Stimulated activated CD8-positive, alpha-beta memory T cell treated with anti-CD3 and anti-CD28 coated beads, Interleukin-7, amount 100 ng/mL, for 4 hours (primary cell): ENCODE measurements at regions not wholly inside any gene's neighbourhood (a gene's known extent, or its start where the extent isn't known, plus 50 kb on each side); places are given as distances from the start of the nearest gene placed in this dataset.
A peak's percentile ranks its signal among the peaks of the same experiment; 100 is the strongest.

Source experiments
- DNase-seq, 2 donors: peaks; one replicate each; pipeline ENCODE4 v3.0.0-alpha.2; 2020; ENCODE audit warnings: low read depth in 2 of 2

DNA sequence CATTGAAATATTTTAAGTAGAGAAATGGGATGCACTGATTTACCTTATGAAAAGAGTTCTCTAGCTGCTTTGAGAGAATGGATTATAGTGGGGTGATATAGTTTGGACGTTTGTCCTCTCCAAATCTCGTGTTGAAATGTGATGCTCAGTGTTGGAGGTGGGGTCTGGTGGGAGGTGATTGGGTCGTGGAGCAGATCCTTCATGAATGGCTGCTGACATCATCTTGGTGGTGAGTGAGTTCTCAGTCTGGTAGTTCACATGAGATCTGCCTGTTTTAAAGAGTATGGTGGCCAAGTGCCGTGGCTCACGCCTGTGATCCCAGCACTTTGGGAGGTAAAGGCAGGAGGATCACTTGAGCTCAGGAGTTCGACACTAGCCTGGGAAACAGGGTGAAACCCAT is 58.7 kb upstream of the SH3RF3 start:
- DNase-seq = no peak

DNA sequence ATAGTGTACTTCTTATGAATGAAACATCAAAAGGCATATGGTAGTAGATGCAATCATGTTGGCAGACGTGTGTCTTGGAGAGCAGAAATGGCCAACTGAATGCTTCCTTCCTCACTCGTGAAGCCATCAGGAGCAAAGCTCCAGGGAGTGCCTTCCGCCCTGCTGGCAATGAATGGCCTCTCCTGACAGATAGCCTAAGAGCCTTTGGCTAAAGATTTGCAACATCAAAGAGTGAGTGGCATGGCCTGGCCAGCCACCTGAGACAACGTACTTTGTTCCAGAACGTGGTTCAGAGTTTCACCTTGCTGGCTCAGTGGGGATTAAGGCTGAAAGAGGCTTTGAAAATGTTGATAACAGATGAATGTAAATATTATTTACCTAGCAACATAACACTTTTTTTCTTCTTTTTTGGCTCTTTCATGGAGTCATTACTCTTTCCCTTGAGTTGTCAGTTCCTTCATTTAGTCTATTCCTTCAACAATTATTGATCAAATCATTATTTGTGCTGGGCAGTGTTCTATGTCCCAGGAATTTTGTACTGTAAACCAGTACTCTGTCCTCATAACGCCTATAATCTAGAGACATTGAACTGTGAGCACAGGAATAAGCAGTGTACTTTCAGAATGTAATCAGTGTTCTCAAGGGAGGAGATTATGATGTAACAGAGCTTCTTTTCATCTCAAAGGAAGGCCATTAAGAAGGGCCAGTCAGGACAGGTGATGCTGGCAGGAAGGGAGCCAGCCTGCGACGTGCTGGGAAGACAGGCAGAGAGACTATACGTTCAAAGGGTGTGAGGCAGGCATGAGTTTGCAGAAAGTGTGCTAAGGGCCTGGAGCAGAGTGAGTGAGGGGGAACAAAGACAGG is 59.4 kb upstream of the SH3RF3 start:
- DNase-seq = no peak

- no peak for DNase-seq
Measured at GRCh38 chr2:109068811-109069210, 60.2 kb upstream of the SH3RF3 start.

GRCh38 chr2:109067631-109068125 is 61.3 kb upstream of the SH3RF3 start:
- DNase-seq = no peak

DNA sequence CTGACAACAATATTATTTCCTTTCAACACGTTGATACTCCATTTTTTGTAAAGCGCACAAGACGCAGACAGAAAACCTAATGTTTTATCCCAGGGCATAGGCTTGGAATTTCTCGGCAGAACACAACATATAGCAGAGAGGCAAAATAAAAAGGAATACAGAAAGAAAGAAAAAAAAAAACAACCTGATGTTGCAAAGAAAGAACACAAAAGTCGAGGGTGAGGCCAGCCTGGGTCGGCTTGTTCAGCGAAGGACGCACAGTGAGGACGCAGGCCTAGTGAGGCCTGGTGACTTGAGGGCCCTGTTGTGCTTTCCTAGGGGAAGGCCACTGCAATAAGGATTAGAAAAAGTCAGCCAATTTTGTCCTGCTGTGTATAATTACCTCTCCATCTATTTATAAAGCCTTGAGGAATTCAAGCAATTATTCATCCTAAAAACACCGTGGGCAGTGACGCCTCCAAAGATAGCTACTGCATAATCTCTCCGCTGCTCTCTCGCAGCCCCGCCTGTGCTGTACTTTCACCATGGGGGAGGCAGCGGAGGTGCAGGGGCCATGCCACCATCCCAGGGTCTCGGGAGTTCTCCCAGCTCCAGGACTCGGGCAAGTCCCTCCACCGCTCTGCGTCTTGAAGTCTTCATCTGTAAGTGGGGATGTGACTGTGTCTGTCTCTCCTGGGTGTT is 61.9 kb upstream of the SH3RF3 start:
- DNase-seq = no peak

DNA sequence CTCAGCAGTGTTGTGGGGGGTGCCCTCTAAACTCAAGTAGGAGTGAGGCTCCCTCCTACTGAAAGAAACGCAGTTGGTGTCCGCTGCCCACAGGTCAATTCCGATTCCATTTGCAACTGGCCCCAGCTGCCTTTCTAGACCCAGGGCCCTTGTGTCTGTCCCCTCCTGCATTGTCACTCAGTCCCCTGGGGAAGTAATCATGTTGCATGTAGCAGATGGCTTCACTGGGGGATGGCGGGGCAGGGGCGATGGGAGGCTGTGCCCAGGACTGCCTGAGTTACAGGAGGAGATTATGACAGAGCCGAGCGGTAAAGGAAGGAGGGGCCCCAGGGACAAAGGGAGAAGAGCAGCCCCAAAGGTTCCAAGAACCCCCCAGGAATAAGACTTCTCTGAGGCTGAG is 62.5 kb upstream of the SH3RF3 start:
- DNase-seq = no peak

DNA sequence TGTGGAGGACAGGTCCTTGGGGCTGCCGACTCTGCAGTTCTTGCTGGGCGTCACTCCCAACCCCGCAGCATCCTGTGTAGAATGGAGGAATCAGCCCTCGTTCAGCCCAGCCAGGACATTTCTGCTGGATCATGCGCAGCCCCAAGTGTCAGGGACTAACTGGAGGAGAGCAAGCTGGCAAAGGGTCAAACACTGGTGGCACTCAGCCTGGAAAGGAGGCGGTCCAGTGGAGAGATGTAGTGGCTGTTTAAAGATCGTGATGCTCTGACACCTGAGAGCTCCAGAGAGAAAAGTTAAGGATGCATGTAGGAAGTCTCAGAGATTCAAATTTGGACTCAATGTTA is 63.6 kb upstream of the SH3RF3 start:
- no peak for DNase-seq

GRCh38 chr2:109064660-109065390 is 64.2 kb upstream of the SH3RF3 start:
- no peak for DNase-seq

- no peak for DNase-seq
Measured at GRCh38 chr2:109062859-109063700, 65.9 kb upstream of the SH3RF3 start.

- no peak for DNase-seq
Measured at GRCh38 chr2:109062145-109062858, 66.7 kb upstream of the SH3RF3 start.

DNA sequence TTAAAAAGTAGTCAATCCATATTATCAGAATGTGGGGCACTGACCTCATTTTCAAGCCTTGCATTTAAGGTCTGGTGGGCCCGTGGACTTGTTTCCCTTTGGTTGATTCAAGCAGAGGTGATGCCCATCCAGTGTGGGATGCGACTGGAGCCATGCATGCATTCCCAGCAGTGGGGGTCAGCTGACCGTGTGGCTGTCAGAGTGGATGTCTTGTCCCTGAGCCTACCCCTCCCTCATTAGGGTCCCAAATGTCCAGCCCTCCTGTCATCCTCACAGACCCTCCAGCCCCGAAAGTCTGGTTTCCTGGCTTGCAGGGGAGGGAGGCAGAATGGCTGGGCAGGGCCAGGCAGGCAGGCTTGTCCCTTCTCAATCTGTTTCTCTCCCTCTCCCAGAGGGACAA is 67.3 kb upstream of the SH3RF3 start:
- DNase-seq = no peak

DNA sequence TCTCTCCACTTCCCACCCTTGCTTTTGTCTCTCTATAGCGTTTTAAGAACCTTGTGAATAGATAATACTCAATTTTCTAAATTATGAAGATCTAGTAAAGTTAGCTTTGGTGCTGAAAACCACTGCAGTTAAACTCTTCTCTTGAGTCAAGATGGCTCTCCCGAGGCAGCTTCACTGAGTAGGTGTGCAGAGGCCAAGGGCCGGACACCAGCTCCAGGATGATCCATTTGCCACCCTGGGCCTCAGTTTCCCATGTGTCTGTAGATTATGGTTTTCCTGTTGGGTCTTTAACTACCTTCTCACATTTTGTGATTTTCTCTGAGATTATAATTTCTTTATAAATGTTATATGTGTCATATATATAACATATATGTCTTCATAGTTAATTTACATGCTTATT is 68.5 kb upstream of the SH3RF3 start:
- DNase-seq = no peak

DNA sequence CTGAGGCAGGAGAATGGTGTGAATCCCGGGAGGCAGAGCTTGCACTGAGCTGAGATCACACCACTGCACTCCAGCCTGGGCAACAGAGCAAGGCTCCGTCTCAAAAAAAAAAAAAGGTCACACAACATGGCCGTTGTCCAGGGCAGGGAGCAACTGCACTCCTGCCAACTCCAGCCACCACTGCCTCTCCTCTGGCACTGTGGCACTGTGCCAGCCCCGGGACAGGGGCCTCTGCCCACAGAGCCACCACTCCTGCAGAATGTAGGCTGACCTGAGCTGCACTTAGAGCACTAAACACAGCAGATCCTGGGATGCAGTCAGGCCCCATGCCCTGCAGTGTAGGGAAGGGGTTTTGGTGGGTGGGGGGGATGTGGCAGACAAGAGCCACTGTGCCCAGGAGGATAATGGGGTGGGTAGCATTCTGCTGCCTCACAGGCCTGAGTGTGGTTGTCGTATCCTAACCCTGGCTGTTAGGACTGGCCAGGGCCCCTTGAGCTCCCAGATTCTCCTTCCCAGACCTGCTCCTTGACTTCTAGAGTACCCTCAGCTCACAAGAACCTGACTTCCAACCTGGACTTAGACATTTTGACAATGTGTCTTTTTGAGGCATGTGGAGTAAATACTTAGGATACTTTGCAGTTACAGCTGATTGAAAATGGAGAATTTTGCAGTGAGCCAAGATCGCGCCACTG is 69.4 kb upstream of the SH3RF3 start:
- no peak for DNase-seq

- DNase-seq = no peak
Measured at GRCh38 chr2:109058802-109059201, 69.8 kb upstream of the EDAR start.

- DNase-seq = no peak
Measured at GRCh38 chr2:109058191-109058632, 69.2 kb upstream of the EDAR start.

DNA sequence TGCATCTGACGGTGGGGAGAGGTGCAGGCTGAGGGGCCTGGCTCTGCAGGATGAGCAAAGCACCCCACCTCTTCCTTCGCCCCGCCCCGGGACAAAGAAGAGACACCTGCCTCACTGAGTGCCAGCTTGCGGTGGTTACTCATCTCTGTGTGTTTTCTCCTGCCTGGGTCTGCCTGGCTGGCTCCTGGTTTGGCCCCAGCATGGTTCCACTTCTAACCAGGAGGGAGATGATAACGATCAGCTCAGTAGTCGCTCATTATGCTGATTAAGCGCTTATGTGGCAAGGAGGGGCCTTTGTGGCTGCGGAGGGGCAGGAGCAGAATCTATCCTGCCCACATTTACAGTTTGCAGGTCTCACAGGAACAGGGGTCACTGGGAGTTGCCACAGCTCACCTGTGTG is 68.7 kb upstream of the EDAR start:
- DNase-seq = peak in 1 of 2 donors; percentile 19

GRCh38 chr2:109055435-109055834 is 66.4 kb upstream of the EDAR start:
- no peak for DNase-seq

DNA sequence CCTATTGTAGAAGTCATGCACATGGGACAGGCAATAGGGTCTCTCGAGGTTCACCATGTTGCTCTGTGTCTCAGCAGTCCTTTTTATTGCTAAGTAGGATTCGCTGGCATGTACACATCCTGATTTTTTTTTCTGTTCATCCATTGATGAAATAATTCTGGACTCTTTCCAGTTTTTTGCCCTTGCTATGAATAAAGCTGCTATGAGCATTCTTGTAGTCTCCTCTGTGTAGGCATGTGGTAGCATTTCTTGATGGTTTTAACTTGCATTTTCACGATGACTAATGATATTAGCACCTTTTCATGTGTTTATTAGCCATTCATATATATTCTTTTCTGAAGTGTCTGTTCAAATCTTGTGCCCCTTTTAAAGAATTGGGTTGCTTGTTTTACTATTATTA is 65.8 kb upstream of the EDAR start:
- no peak for DNase-seq

DNA sequence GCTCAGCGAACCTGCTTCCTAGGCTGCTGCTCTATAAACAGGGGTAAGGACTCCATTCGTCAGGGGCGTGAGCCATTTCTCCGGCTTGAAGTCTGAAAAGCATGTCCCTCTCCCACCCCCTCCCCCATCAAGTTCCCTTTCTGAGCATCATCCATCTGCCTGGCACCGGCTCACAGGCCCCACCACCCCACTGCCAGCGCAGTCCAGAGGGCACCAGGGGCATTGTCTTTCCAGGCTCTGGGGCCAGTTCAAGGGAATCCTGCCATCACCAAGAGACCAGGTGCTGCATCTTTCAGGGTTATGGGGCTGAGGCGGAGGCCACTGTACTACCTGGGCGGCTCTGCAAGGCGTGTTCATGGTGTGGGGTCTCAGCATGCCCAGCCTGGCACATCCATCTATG is 64.7 kb upstream of the EDAR start:
- no peak for DNase-seq

DNA sequence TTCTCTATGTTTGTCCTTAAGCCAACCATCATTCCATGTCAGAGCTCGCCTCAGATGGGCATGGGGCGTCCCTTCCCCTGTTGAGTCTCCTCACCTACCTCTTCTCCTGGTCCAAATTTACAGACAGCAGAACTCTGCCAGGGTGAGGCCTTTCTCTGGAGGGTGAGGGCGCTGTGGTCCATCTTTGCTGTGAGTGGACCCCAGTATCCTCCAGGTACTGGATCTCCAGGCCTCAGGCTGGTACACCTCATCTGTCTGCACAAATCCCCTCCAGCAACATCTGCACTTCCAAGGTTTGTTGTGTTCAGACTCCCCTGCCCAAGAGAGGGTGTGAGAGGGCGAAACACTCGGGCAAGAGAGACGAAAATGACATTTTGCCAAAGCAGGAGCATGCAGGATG is 63.9 kb upstream of the EDAR start:
- DNase-seq = no peak
